Loucy (cell line): ENCODE measurements at regions not wholly inside any gene's neighbourhood (a gene's known extent, or its start where the extent isn't known, plus 50 kb on each side); places are given as distances from the start of the nearest gene placed in this dataset.

Experiments
- EZH2phosphoT487 ChIP-seq: fragments of 200-600 bp; IDR thresholded peaks from 2 replicates; pipeline ENCODE4 v1.6.1; 2018; ENCODE audit warnings: antibody characterized with exemption, mild to moderate bottlenecking, moderate library complexity, borderline replicate concordance
- TF ChIP-seq, protein P1 (sequence below): fragments of 200-600 bp; sonication (generic); conservative IDR thresholded peaks from 2 replicates; pipeline ENCODE4 v1.5.1; 2014; ENCODE audit warnings: mild to moderate bottlenecking, antibody characterized with exemption, low read length

DNA sequence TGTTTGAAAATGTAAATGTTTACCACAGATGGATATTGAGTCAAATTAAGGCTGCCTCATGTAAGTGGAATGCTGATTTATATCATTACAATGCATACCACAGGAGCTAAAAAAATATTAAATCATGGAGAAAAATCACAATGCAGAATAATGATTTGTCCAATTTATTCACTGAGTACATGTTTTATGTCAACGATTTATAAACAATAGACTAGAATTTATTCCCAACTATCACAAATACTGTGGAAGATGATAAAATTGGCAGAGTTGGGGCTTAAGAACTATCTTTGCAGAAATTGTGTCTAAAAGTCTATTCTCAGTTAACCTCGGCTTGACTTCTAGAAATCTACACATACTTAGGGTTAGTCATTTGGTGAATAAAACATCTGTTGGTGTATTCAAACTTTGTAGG is 472.1 kb upstream of the MARCKS start:
- TF ChIP-seq, protein P1, sequence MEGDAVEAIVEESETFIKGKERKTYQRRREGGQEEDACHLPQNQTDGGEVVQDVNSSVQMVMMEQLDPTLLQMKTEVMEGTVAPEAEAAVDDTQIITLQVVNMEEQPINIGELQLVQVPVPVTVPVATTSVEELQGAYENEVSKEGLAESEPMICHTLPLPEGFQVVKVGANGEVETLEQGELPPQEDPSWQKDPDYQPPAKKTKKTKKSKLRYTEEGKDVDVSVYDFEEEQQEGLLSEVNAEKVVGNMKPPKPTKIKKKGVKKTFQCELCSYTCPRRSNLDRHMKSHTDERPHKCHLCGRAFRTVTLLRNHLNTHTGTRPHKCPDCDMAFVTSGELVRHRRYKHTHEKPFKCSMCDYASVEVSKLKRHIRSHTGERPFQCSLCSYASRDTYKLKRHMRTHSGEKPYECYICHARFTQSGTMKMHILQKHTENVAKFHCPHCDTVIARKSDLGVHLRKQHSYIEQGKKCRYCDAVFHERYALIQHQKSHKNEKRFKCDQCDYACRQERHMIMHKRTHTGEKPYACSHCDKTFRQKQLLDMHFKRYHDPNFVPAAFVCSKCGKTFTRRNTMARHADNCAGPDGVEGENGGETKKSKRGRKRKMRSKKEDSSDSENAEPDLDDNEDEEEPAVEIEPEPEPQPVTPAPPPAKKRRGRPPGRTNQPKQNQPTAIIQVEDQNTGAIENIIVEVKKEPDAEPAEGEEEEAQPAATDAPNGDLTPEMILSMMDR: no peak
- no peak for TF ChIP-seq EZH2phosphoT487
